Muscle of arm (tissue), 1 donor: ENCODE measurements at regions not wholly inside any gene's neighbourhood (a gene's known extent, or its start where the extent isn't known, plus 50 kb on each side); places are given as distances from the start of the nearest gene placed in this dataset.

Source experiments
- DNase-seq: peaks from one replicate; pipeline ENCODE4 v3.0.0-alpha.2; 2013

GRCh38 chr12:108462686-108463085 lies 52.4 kb upstream of the FICD start:
- DNase-seq = no peak

- DNase-seq = no peak
Observed at GRCh38 chr12:108461058-108461660, 53.9 kb upstream of the FICD start.

GRCh38 chr12:108459149-108459548 lies 55.9 kb upstream of the FICD start:
- no peak for DNase-seq

- DNase-seq = no peak
Observed at GRCh38 chr12:108457734-108458361, 57.2 kb upstream of the FICD start.

GRCh38 chr12:108457006-108457733 lies 57.9 kb upstream of the FICD start:
- peak; percentile 16 for DNase-seq

- DNase-seq = no peak
Observed at GRCh38 chr12:108455706-108456105, 59.4 kb upstream of the FICD start.

GRCh38 chr12:108454539-108455139 lies 60.4 kb upstream of the FICD start:
- DNase-seq = no peak

- DNase-seq = no peak
Observed at GRCh38 chr12:108449478-108449877, 65.6 kb upstream of the FICD start.

GRCh38 chr12:108448246-108448645 lies 66.8 kb upstream of the FICD start:
- DNase-seq = no peak

- no peak for DNase-seq
Observed at GRCh38 chr12:108447168-108447832, 67.8 kb upstream of the FICD start.

GRCh38 chr12:108446766-108447165 lies 68.3 kb upstream of the FICD start:
- DNase-seq = no peak

- DNase-seq = no peak
Observed at GRCh38 chr12:108442910-108443309, 72.2 kb upstream of the FICD start.

GRCh38 chr12:108442067-108442466 lies 73.0 kb upstream of the FICD start:
- no peak for DNase-seq

- DNase-seq = no peak
Observed at GRCh38 chr12:108441549-108441948, 73.5 kb upstream of the FICD start.

GRCh38 chr12:108440736-108441135 lies 74.3 kb upstream of the FICD start:
- DNase-seq = no peak

- DNase-seq = no peak
Observed at GRCh38 chr12:108438667-108439066, 76.4 kb upstream of the FICD start.

GRCh38 chr12:108432423-108433121 lies 82.5 kb upstream of the FICD start:
- no peak for DNase-seq

- DNase-seq = no peak
Observed at GRCh38 chr12:108430926-108431325, 84.2 kb upstream of the FICD start.

GRCh38 chr12:108430245-108430644 lies 84.8 kb upstream of the FICD start:
- no peak for DNase-seq

GRCh38 chr12:108425238-108425795 lies 86.2 kb upstream of the CMKLR1 start:
- DNase-seq = no peak

GRCh38 chr12:108424816-108425215 lies 85.7 kb upstream of the CMKLR1 start:
- DNase-seq = no peak
